GM20000 (cell line): ENCODE measurements at regions not wholly inside any gene's neighbourhood (a gene's known extent, or its start where the extent isn't known, plus 50 kb on each side); places are given as distances from the start of the nearest gene placed in this dataset.
"Not testable (repeated sequence)": the region's sequence is repeated elsewhere in the genome, so short reads cannot be mapped to it uniquely, and the experiment has no call there.

Source experiments
- DNase-seq: peaks from one replicate; pipeline ENCODE4 v3.0.0; 2012; ENCODE audit warnings: low spot score
- CTCF ChIP-seq: IDR thresholded peaks from 2 replicates; pipeline ENCODE4 v1.5.1; 2012; ENCODE audit warnings: mild to moderate bottlenecking, control low read depth; ENCODE audit errors: extremely low read depth, missing control alignments

GRCh38 chr14:40368314-40368713 lies 936.1 kb upstream of the FBXO33 start:
- no peak for DNase-seq

GRCh38 chr14:40367717-40368116 lies 935.5 kb upstream of the FBXO33 start:
- DNase-seq, result no peak
- TF ChIP-seq CTCF, result no peak

More at GRCh38 chr14:40368314-40368713, 936.1 kb upstream of the FBXO33 start:
- no peak for TF ChIP-seq CTCF

- no peak for TF ChIP-seq CTCF
- DNase-seq, result no peak
Observed at GRCh38 chr14:40365305-40365704, 933.1 kb upstream of the FBXO33 start.

- TF ChIP-seq CTCF, result no peak
Observed at GRCh38 chr14:40362856-40363255, 930.6 kb upstream of the FBXO33 start.

GRCh38 chr14:40354754-40355153 lies 922.5 kb upstream of the FBXO33 start:
- no peak for TF ChIP-seq CTCF
- DNase-seq, result no peak

More at GRCh38 chr14:40362856-40363255, 930.6 kb upstream of the FBXO33 start:
- DNase-seq, result no peak

GRCh38 chr14:40348104-40348503 lies 915.9 kb upstream of the FBXO33 start:
- DNase-seq, result not testable (repeated sequence)

GRCh38 chr14:40347675-40348074 lies 915.4 kb upstream of the FBXO33 start:
- TF ChIP-seq CTCF, result no peak
- no peak for DNase-seq

- no peak for DNase-seq
- no peak for TF ChIP-seq CTCF
Observed at GRCh38 chr14:40346275-40346674, 914.0 kb upstream of the FBXO33 start.
